Activated CD8-positive, alpha-beta T cell treated with anti-CD3 and anti-CD28 coated beads, Interleukin-2, amount 10 ng/mL, durations not matched to agents 7 days and 5 days (primary cell): ENCODE measurements at regions not wholly inside any gene's neighbourhood (a gene's known extent, or its start where the extent isn't known, plus 50 kb on each side); places are given as distances from the start of the nearest gene placed in this dataset.

Experiments used
- ATAC-seq: fragments of 150-1000 bp; cut with Tn5 transposase; one replicate; pipeline ENCODE4 v1.10.0; 2021; ENCODE audit warnings: moderate library complexity
- CTCF ChIA-PET: fragments of 350-600 bp; sonication (Branson Sonifier 250); formaldehyde crosslinking; loops from one replicate; lab custom pipeline; 2021; ENCODE audit warnings: antibody characterized with exemption; lab: Charles Lee
- POLR2A ChIA-PET: fragments of 350-600 bp; sonication (Branson Sonifier 250); formaldehyde crosslinking; loops from one replicate; lab custom pipeline; 2021; ENCODE audit warnings: antibody characterized with exemption; lab: Charles Lee
- DNase-seq: peaks from one replicate; pipeline ENCODE4 v3.0.0-alpha.2; 2020
- H3K27ac Mint-ChIP-seq: one replicate; pipeline ENCODE4 v1.8.0; 2021; ENCODE audit warnings: mild to moderate bottlenecking, mixed read lengths
- H3K27me3 Mint-ChIP-seq: one replicate; pipeline ENCODE4 v1.8.0; 2021; ENCODE audit warnings: low read depth, mixed read lengths
- H3K36me3 Mint-ChIP-seq: one replicate; pipeline ENCODE4 v1.8.0; 2021; ENCODE audit warnings: low read depth, mixed read lengths
- H3K4me1 Mint-ChIP-seq: one replicate; pipeline ENCODE4 v1.8.0; 2021; ENCODE audit warnings: low read depth, mixed read lengths
- H3K4me3 Mint-ChIP-seq: one replicate; pipeline ENCODE4 v1.8.0; 2021; ENCODE audit warnings: mild to moderate bottlenecking, mixed read lengths
- H3K9me3 Mint-ChIP-seq: one replicate; pipeline ENCODE4 v1.8.0; 2022; ENCODE audit warnings: mixed read lengths; ENCODE audit not compliant: insufficient read depth

GRCh38 chr10:61612450-61612849, 50.3 kb upstream of the CABCOCO1 start:
- ATAC-seq: no peak
- Mint-ChIP-seq H3K36me3 (no peaks in the 10 kb centered on the region), H3K27me3 (peaks cover 9% of the 10 kb centered on the region), H3K4me1 (no peaks in the 10 kb centered on the region), H3K4me3 (no peak overlapping the region), H3K27ac (no peak overlapping the region), H3K9me3 (no peaks in the 10 kb centered on the region)
- ChIA-PET CTCF (interaction anchor here (0.8 kb wide), 1 partner anchor 24 kb away, joined by 3 read pairs; no protein-coding TSS in a partner anchor), POLR2A (no interaction called here)
- no peak for DNase-seq

- no peak for DNase-seq
- H3K27me3 Mint-ChIP-seq: peaks cover 9% of the 10 kb centered on the region
- H3K36me3 Mint-ChIP-seq: no peaks in the 10 kb centered on the region
- POLR2A ChIA-PET: no interaction called here
- ATAC-seq: no peak
- H3K4me3 Mint-ChIP-seq: no peak overlapping the region
- no peaks in the 10 kb centered on the region for H3K4me1 Mint-ChIP-seq
- CTCF ChIA-PET: no interaction called here
- H3K9me3 Mint-ChIP-seq: no peaks in the 10 kb centered on the region
- H3K27ac Mint-ChIP-seq: no peak overlapping the region
Observed at GRCh38 chr10:61612009-61612408, 50.7 kb upstream of the CABCOCO1 start.

GRCh38 chr10:61609701-61610100, 53.0 kb upstream of the CABCOCO1 start:
- no peaks in the 10 kb centered on the region for H3K36me3 Mint-ChIP-seq
- H3K27me3 Mint-ChIP-seq: peaks cover 12% of the 10 kb centered on the region
- H3K4me1 Mint-ChIP-seq: no peaks in the 10 kb centered on the region
- ChIA-PET CTCF (no interaction called here), POLR2A (no interaction called here)
- H3K9me3 Mint-ChIP-seq: no peaks in the 10 kb centered on the region
- DNase-seq: no peak
- no peak overlapping the region for H3K4me3 Mint-ChIP-seq
- ATAC-seq: no peak
- no peak overlapping the region for H3K27ac Mint-ChIP-seq

- no peak for ATAC-seq
- no peaks in the 10 kb centered on the region for H3K9me3 Mint-ChIP-seq
- ChIA-PET POLR2A (no interaction called here), CTCF (interaction anchor here (0.6 to 1.5 kb wide), 3 partner anchors 70 to 738 kb away, joined by 3 read pairs; no protein-coding TSS in a partner anchor)
- no peaks in the 10 kb centered on the region for H3K36me3 Mint-ChIP-seq
- no peak for DNase-seq
- no peaks in the 10 kb centered on the region for H3K4me1 Mint-ChIP-seq
- peaks cover 12% of the 10 kb centered on the region for H3K27me3 Mint-ChIP-seq
- H3K4me3 Mint-ChIP-seq: no peak overlapping the region
- H3K27ac Mint-ChIP-seq: no peak overlapping the region
Observed at GRCh38 chr10:61608255-61609033, 54.3 kb upstream of the CABCOCO1 start.

GRCh38 chr10:61606959-61607907, 55.5 kb upstream of the CABCOCO1 start:
- POLR2A ChIA-PET: no interaction called here

GRCh38 chr10:61605221-61605620, 57.5 kb upstream of the CABCOCO1 start:
- no peaks in the 10 kb centered on the region for H3K36me3 Mint-ChIP-seq
- no peak overlapping the region for H3K4me3 Mint-ChIP-seq
- CTCF ChIA-PET: no interaction called here
- H3K4me1 Mint-ChIP-seq: no peaks in the 10 kb centered on the region
- H3K9me3 Mint-ChIP-seq: no peaks in the 10 kb centered on the region
- DNase-seq: no peak
- no peak for ATAC-seq
- H3K27ac Mint-ChIP-seq: no peak overlapping the region
- peaks cover 5% of the 10 kb centered on the region for H3K27me3 Mint-ChIP-seq
- POLR2A ChIA-PET: no interaction called here

More at GRCh38 chr10:61606959-61607907, 55.5 kb upstream of the CABCOCO1 start:
- no peaks in the 10 kb centered on the region for H3K9me3 Mint-ChIP-seq
- H3K4me1 Mint-ChIP-seq: no peaks in the 10 kb centered on the region
- no peak overlapping the region for H3K4me3 Mint-ChIP-seq
- ATAC-seq (no peak), DNase-seq (no peak)
- CTCF ChIA-PET: interaction anchor here (1.3 to 1.5 kb wide), 3 partner anchors 9 to 739 kb away, joined by 3 read pairs; no protein-coding TSS in a partner anchor
- H3K27me3 Mint-ChIP-seq: peaks cover 12% of the 10 kb centered on the region
- no peak overlapping the region for H3K27ac Mint-ChIP-seq
- H3K36me3 Mint-ChIP-seq: no peaks in the 10 kb centered on the region

GRCh38 chr10:61600399-61600798, 62.3 kb upstream of the CABCOCO1 start:
- Mint-ChIP-seq H3K27ac (no peak overlapping the region), H3K27me3 (peaks cover 3% of the 10 kb centered on the region), H3K4me1 (no peaks in the 10 kb centered on the region), H3K4me3 (no peak overlapping the region), H3K36me3 (no peaks in the 10 kb centered on the region), H3K9me3 (no peaks in the 10 kb centered on the region)
- ChIA-PET CTCF (no interaction called here), POLR2A (no interaction called here)
- ATAC-seq (no peak), DNase-seq (no peak)

GRCh38 chr10:61594430-61594829, 68.3 kb upstream of the CABCOCO1 start:
- Mint-ChIP-seq H3K27me3 (no peaks in the 10 kb centered on the region), H3K36me3 (no peaks in the 10 kb centered on the region), H3K27ac (no peak overlapping the region), H3K9me3 (no peaks in the 10 kb centered on the region), H3K4me1 (no peaks in the 10 kb centered on the region), H3K4me3 (no peak overlapping the region)
- CTCF ChIA-PET: no interaction called here
- no peak for DNase-seq
- POLR2A ChIA-PET: no interaction called here
- no peak for ATAC-seq

- ATAC-seq: no peak
- H3K4me3 Mint-ChIP-seq: no peak overlapping the region
- no peaks in the 10 kb centered on the region for H3K36me3 Mint-ChIP-seq
- H3K9me3 Mint-ChIP-seq: no peaks in the 10 kb centered on the region
- DNase-seq: no peak
- no peak overlapping the region for H3K27ac Mint-ChIP-seq
- CTCF ChIA-PET: interaction anchor here (0.7 kb wide), 1 partner anchor 309 kb away, joined by 3 read pairs; no protein-coding TSS in a partner anchor
- POLR2A ChIA-PET: no interaction called here
- no peaks in the 10 kb centered on the region for H3K4me1 Mint-ChIP-seq
- no peaks in the 10 kb centered on the region for H3K27me3 Mint-ChIP-seq
Observed at GRCh38 chr10:61592581-61592980, 70.1 kb upstream of the CABCOCO1 start.

GRCh38 chr10:61589547-61590243, 73.0 kb upstream of the CABCOCO1 start:
- no peaks in the 10 kb centered on the region for H3K9me3 Mint-ChIP-seq
- ChIA-PET POLR2A (no interaction called here), CTCF (no interaction called here)
- ATAC-seq (no peak), DNase-seq (no peak)
- no peaks in the 10 kb centered on the region for H3K36me3 Mint-ChIP-seq
- H3K4me3 Mint-ChIP-seq: no peak overlapping the region
- H3K4me1 Mint-ChIP-seq: no peaks in the 10 kb centered on the region
- no peak overlapping the region for H3K27ac Mint-ChIP-seq
- H3K27me3 Mint-ChIP-seq: no peaks in the 10 kb centered on the region

GRCh38 chr10:61588770-61589211, 73.9 kb upstream of the CABCOCO1 start:
- ChIA-PET CTCF (interaction anchor here (0.8 kb wide), 1 partner anchor 24 kb away, joined by 3 read pairs; no protein-coding TSS in a partner anchor), POLR2A (no interaction called here)
- Mint-ChIP-seq H3K4me1 (no peaks in the 10 kb centered on the region), H3K4me3 (no peak overlapping the region), H3K27ac (no peak overlapping the region), H3K36me3 (no peaks in the 10 kb centered on the region), H3K9me3 (no peaks in the 10 kb centered on the region), H3K27me3 (no peaks in the 10 kb centered on the region)
- DNase-seq (no peak), ATAC-seq (no peak)
